Transverse colon (tissue), 4 donors: ENCODE measurements at regions not wholly inside any gene's neighbourhood (a gene's known extent, or its start where the extent isn't known, plus 50 kb on each side); places are given as distances from the start of the nearest gene placed in this dataset.

ENCODE experiments used
- DNase-seq: peaks from one replicate; pipeline ENCODE4 v3.0.0-alpha.2; 2019
- H3K27ac ChIP-seq, 4 donors: fragments of 200-600 bp; sonication (generic); 2 replicates each; pipeline ENCODE4 v1.5.1; 2016 to 2018; ENCODE audit warnings: inconsistent platforms in 4 of 4
- H3K27me3 ChIP-seq: fragments of 200-600 bp; sonication (generic); 2 replicates; pipeline ENCODE4 v1.5.1; 2017; ENCODE audit warnings: inconsistent platforms
- H3K36me3 ChIP-seq, 4 donors: fragments of 200-600 bp; sonication (generic); 2 replicates each; pipeline ENCODE4 v1.5.1; 2017 to 2019; ENCODE audit warnings: inconsistent platforms in 4 of 4
- H3K4me1 ChIP-seq, 4 donors: fragments of 200-600 bp; sonication (generic); 2 replicates each; pipeline ENCODE4 v1.5.1; 2017 to 2020; ENCODE audit warnings: inconsistent platforms in 4 of 4
- H3K4me3 ChIP-seq, 4 donors: fragments of 200-600 bp; sonication (generic); 1 replicate in 1 of 4; 2 replicates in 3 of 4; pipeline versions ENCODE4 v1.5.1 to v1.6.1; 2017 to 2019; ENCODE audit warnings: inconsistent platforms in 4 of 4
- H3K9me3 ChIP-seq, 2 donors: fragments of 200-600 bp; sonication (generic); 2 replicates each; pipeline ENCODE4 v1.5.1; 2017 to 2019; ENCODE audit warnings: inconsistent platforms in 2 of 2
- CTCF ChIP-seq, 5 experiments: fragments of 200-600 bp in 3 of 5; fragments of 450-650 bp in 2 of 5; sonication (generic) in 3 of 5; IDR thresholded peaks; 1 replicate in 2 of 5; 2 replicates in 3 of 5; pipeline ENCODE4 v1.5.1; 2016 to 2017; ENCODE audit warnings: antibody characterized with exemption in 5 of 5, inconsistent platforms in 3 of 5, mild to moderate bottlenecking in 2 of 5, moderate library complexity in 1 of 5
- EP300 ChIP-seq: sonication (generic); formaldehyde crosslinking; IDR thresholded peaks from one replicate; pipeline ENCODE4 v1.6.1; 2017; ENCODE audit warnings: antibody characterized with exemption, low read depth
- POLR2A ChIP-seq: fragments of 450-650 bp; IDR thresholded peaks from one replicate; pipeline ENCODE4 v1.6.1; 2016; ENCODE audit warnings: antibody characterized with exemption, mild to moderate bottlenecking, moderate library complexity
- POLR2AphosphoS5 ChIP-seq, 3 donors: sonication (generic); formaldehyde crosslinking; IDR thresholded peaks; one replicate each; pipeline ENCODE4 v1.6.1; 2016; ENCODE audit warnings: antibody characterized with exemption in 3 of 3
- WGBS, 2 donors: methylation state at CpG; one replicate each; pipeline ENCODE4 v1.1.5; 2018; ENCODE audit warnings: low coverage in 1 of 2; 5-methylcytosine and 5-hydroxymethylcytosine counted together
- in situ Hi-C, 4 donors: fragments of 200-750 bp; cut with MboI; loops; one replicate each; pipeline versions ENCODE4 v1.15.0 to v1.15.1; 2017; ENCODE audit warnings: low sequenced_read_pairs in 3 of 4, low pct_ligation_motif_present in 1 of 4, low pct_unique_long_range_greater_than_20kb in 1 of 4
- intact Hi-C: fragments of 100-400 bp; cut with DNase I; formaldehyde crosslinking; loops from one replicate; pipeline ENCODE4 v1.15.1; 2023; ENCODE audit warnings: low total_unique reads

- TF ChIP-seq POLR2A (no peak), EP300 (no peak), CTCF (IDR thresholded peaks at IDR 0.05) (no peak), POLR2AphosphoS5 (IDR thresholded peaks at IDR 0.05) (no peak)
- no peak overlapping the region for H3K4me3 ChIP-seq
- H3K27ac ChIP-seq, result no peak overlapping the region
- 38 to 39% methylated on average over 2 of the region's 2 CpGs for WGBS, 2 donors
- H3K9me3 ChIP-seq, result no peaks in the 10 kb centered on the region
- in situ Hi-C loops (no loop called here), intact Hi-C loops (no loop called here)
- no peaks in the 10 kb centered on the region for H3K4me1 ChIP-seq
- no peak for DNase-seq
- no peaks in the 10 kb centered on the region for H3K27me3 ChIP-seq
- no peaks in the 10 kb centered on the region for H3K36me3 ChIP-seq
Measured at GRCh38 chr13:64276232-64276631, 2860.6 kb upstream of the PCDH20 start.

GRCh38 chr13:64274481-64275217 lies 2859.0 kb upstream of the PCDH20 start:
- Histone ChIP-seq H3K4me3 (no peak overlapping the region), H3K9me3 (no peaks in the 10 kb centered on the region), H3K27me3 (no peaks in the 10 kb centered on the region), H3K36me3 (no peaks in the 10 kb centered on the region), H3K27ac (no peak overlapping the region), H3K4me1 (no peaks in the 10 kb centered on the region)
- no peak for DNase-seq
- TF ChIP-seq POLR2AphosphoS5 (IDR thresholded peaks at IDR 0.05), result no peak
- TF ChIP-seq POLR2A, result no peak
- TF ChIP-seq EP300, result no peak
- TF ChIP-seq CTCF (IDR thresholded peaks at IDR 0.05), result no peak
- 53 to 67% methylated on average over 4 to 5 of the region's 5 CpGs for WGBS, 2 donors
- intact Hi-C loops (no loop called here), in situ Hi-C loops (no loop called here)

GRCh38 chr13:64273780-64274179 lies 2858.1 kb upstream of the PCDH20 start:
- Histone ChIP-seq H3K4me3 (no peak overlapping the region), H3K36me3 (no peaks in the 10 kb centered on the region), H3K4me1 (no peaks in the 10 kb centered on the region), H3K27me3 (no peaks in the 10 kb centered on the region), H3K27ac (no peak overlapping the region), H3K9me3 (peaks cover 0 to 5% of the 10 kb centered on the region in 2 donors)
- DNase-seq, result no peak
- TF ChIP-seq EP300 (no peak), POLR2A (no peak), CTCF (IDR thresholded peaks at IDR 0.05) (no peak), POLR2AphosphoS5 (IDR thresholded peaks at IDR 0.05) (no peak)
- WGBS, 2 donors, result 72 to 80% methylated on average over 4 of the region's 4 CpGs
- intact Hi-C loops, result no loop called here
- in situ Hi-C loops, result no loop called here

- WGBS, 2 donors, result 63 to 75% methylated on average over 1 of the region's 1 CpG
- intact Hi-C loops (no loop called here), in situ Hi-C loops (no loop called here)
Measured at GRCh38 chr13:64272681-64273080, 2857.0 kb upstream of the PCDH20 start.

GRCh38 chr13:64266024-64266423 lies 2850.4 kb upstream of the PCDH20 start:
- Histone ChIP-seq H3K9me3 (peaks cover 0 to 5% of the 10 kb centered on the region in 2 donors), H3K4me3 (no peak overlapping the region), H3K4me1 (no peaks in the 10 kb centered on the region), H3K27me3 (no peaks in the 10 kb centered on the region), H3K36me3 (no peaks in the 10 kb centered on the region), H3K27ac (no peak overlapping the region)
- intact Hi-C loops (no loop called here), in situ Hi-C loops (no loop called here)
- DNase-seq, result no peak
- TF ChIP-seq POLR2AphosphoS5 (IDR thresholded peaks at IDR 0.05) (no peak), EP300 (no peak), POLR2A (no peak), CTCF (IDR thresholded peaks at IDR 0.05) (no peak)

More at GRCh38 chr13:64272681-64273080, 2857.0 kb upstream of the PCDH20 start:
- DNase-seq, result no peak
- Histone ChIP-seq H3K36me3 (no peaks in the 10 kb centered on the region), H3K27me3 (no peaks in the 10 kb centered on the region), H3K4me1 (no peaks in the 10 kb centered on the region), H3K9me3 (peaks cover 0 to 5% of the 10 kb centered on the region in 2 donors), H3K4me3 (no peak overlapping the region), H3K27ac (no peak overlapping the region)
- no peak for TF ChIP-seq POLR2AphosphoS5 (IDR thresholded peaks at IDR 0.05)
